Midbrain (tissue), 1 donor: ENCODE measurements at regions not wholly inside any gene's neighbourhood (a gene's known extent, or its start where the extent isn't known, plus 50 kb on each side); places are given as distances from the start of the nearest gene placed in this dataset.
"Not testable (repeated sequence)": the region's sequence is repeated elsewhere in the genome, so short reads cannot be mapped to it uniquely, and the experiment has no call there.

Experiments used
- DNase-seq: peaks from one replicate; lab custom pipeline; 2025; lab: John Stamatoyannopoulos, UW

DNA sequence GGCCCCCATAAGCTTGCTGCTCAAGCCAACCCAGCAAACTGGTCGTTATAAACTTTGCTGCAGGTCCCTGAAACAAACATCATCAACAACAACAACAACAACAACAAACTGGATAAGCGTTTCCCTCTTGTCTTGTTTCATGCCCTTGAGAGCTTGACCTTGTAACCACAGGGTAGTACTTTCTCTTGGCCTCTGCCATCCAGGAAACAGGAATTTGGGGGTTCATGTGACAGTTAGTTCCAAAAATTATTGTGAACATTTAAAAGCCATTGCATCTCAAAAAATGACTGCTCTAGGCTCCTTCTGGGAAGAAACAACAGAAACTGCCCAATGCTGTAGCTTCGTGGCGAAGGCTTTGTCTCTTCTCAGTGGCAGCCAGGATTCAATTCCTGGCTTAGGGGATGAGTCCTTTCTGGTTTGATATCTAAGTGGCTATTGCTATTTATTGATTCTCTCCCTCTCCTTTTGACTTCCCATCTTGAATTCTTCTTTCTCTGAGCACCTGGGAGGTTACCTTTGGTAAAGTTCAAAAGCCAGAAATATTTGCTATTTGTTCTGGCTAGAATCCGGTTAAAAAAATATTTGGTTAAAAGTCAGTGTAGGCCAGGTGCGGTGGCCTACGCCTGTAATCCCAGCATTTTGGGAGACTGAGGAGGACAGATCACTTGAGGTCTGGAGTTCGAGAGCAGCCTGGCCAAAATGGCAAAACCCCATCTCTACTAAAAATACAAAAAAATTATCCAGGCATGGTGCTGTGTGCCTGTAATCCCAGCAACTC lies 52.0 kb upstream of the CPM start:
- no peak for DNase-seq

DNA sequence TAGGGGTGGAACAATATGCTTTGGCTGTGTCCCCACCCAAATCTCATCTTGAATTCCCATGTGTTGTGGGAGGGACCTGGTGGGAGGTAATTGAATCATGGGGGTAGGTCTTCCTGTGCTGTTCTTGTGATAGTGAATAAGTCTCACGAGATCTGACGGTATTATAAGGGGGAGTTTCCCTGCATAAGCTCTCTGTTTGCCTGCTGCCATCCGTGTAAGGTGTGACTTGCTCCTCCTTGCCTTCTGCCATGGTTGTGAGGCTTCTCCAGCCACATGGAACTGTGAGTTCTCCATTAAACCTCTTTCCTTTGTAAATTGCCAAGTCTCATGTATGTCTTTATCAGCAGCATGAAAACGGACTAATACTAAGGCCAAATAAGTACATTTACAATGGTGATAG lies 64.6 kb upstream of the CPM start:
- not testable (repeated sequence) for DNase-seq

DNA sequence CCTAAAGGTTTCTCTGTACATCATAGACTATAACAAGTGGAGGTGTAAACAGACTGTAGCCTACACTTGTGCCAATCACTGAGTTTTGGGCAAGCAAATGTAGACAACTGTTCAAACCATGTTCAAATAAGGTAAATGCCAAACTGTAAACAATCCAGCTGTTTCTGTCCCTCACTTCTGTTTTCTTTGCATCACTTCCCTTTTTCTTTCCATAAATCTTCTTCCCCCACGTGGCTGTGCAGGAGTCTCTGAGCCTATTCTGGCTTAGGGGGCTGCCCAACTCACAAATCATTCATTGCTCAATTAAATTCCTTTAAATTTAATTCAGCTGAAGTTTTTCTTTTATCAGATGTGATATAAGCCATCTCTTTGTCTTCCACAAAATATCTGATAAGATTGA lies 65.1 kb upstream of the CPM start:
- DNase-seq, result no peak

DNA sequence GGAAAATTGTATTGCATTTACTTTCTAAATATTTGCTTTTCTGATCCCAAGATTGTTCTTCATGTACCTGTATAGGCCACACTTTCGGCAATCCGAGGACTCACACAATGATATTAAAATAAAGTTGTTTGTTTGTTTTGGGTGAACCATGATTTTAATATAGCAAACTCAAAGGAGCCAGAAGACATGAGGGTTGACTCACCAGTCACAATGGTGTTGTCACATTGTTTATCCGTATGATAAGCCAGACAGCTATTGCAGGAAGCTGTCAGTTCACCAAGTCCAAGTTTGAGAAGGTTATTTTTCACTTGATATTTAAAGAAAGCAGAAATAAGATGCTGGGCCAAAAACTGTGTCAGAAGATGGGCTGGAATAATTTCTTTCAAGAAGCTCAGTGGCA lies 67.1 kb upstream of the CPM start:
- DNase-seq, result no peak

DNA sequence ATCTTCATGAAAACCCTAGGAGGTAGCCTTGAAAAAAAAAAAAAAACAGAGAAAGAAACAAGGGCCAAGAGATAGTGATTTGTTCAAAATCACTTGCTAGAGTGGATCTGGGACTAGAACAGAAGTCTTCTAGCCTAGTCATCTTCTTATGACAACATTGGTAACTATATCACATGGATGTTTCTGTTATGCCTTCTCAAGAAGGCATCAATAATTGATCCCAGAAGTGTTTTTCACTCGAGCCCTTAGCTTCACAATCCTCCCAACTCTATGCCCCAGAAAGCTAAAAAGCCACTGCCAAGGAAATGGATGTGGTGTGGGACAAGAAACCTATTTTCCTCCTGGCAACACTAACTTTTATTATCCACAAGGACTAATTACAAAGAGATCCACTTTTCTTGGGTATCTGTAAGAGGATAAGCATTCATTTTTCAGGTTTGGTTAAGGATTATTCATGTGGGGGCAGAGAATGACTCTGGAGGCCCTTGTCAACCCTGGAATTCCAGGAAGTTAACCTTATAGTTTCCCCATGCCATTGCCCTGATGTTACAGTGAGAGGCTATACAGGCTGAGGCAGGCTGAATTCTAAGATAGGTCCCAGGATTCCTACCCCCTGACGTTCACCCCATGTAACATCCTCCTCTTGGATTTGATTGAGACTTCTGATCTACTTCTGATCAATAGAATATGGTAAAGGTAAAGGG lies 67.7 kb upstream of the CPM start:
- no peak for DNase-seq

DNA sequence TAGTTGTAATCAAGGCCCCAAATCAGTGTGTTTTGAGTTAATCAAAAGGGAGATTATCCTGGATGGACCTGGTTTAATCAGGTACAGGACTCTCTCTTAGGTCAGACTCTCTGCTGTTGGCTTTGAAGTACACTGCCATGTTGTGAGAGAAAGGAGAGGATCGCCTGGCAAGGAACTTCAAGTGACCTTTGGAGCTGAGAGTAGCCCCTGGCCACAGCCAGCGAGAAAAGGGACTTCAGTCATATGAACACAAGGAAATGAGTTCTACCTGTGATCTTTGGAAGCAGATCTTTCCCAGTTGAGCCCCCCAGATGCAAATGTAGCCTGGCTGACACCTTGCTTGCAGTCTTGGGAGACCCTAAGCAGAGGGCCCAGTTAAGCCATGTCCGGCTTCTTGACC lies 68.3 kb upstream of the CPM start:
- DNase-seq, result no peak

DNA sequence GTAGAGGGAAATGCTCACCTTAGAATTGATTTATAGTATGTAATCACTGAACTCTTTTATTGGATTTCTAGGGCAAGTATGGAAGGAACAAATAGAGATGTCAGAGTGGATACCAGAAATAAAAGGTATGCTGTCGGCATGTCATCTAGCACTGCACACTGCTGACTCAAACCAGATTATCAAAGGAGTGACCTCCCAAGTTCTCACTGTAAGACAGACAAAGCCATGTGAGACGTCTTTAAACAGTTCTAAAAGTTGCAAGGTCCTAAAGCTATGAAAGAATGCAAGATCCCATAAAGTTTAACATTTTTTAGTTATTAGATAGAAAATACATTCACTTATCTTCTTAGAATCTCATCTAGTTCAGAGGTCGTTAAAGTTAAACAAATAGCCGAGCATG lies 70.0 kb upstream of the CPM start:
- no peak for DNase-seq

DNA sequence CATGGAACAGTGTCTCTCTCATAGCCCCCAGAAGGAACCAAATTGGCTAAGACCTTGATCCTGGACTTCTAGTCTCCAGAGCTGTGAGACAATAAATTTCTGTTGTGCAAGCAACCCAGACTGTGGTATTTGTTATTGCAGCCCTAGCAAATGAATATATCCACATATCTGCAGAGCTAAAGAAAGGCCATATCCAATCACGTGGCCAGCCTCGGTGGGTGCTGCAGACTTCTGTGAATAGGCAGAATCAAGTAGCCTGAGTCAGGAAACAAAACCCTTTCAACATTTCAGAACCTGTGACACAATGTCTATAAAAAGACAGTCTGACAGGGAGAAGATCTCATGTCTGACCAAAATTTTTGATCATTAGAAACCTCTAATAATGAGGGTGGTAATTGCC lies 71.0 kb upstream of the CPM start:
- DNase-seq, result no peak

DNA sequence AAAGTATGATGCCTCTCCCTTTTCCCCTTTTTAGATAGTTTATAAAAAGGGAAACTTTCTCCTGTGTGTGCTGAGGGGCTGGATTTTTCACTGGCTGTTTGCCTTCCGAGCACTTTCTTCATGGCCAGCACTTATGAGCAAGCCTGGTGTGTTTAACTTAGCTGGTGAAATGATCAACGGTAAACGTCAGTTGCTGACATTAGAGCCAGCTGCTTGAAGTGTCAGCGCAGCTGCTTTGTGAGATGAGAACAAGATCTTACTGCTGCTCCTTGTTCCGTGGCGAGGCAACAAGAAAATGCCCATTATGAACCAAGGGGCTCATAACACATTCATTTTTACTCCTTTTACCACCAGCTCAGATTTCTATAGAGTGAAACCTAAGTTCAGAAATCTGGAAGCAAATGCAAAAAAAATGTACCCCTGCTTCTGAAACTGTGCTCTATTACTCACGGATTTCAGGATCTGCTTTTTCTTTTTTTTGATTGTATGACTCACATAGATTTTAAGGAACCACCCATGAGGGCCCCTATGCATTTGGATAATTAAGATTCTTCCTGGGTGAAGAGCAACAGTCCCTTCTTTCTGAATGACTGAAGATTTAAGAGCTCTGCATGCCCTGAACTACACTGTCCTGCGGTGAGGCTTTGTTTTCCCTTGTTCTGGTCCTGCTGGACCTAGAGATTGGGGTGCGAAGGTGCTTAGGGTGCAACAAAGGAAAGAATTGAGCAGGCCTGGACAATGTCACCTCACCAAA lies 74.3 kb upstream of the CPM start:
- no peak for DNase-seq

DNA sequence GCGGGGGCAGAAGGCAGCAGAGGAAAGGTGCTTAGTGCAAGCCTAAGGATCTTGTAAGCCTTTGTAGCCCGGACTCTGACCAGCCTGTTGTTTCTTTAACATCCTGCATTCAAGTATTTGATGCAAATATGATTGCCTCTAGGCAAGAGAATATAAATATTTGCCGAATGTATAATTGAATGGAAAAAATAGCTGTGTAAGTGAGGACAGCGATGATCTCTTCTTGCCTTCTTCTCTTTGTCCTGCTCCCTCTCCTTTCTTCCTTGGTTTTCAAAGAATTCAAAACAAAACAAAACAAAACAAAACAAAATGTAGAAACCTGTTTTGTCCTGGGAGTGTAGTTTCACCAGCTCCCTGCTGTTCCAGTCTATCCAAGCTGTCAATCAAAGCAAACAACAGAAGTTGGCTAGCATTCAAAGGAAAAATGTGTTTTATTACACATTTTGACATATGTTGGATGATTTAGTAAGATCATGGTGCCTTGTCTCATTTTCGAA lies 74.9 kb upstream of the CPM start:
- DNase-seq, result no peak

DNA sequence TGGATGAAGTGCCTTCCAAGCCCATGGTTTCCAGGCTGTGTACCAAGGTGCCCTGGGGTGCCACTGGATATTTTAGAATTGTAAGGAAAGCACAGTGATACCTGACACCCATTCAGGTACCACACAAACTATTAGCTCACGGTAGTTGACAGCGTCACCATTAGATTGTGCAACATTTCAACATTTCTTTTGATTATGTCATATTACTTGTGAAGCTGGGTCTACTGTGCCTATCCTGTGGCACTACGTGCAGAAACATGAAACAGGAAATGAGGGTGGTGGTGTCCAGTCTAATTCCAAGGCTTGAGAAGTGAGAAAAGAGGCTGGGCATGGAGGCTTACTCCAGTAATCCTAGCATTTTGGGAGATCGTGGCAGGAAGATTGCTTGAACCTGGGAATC lies 75.5 kb upstream of the CPM start:
- no peak for DNase-seq

DNA sequence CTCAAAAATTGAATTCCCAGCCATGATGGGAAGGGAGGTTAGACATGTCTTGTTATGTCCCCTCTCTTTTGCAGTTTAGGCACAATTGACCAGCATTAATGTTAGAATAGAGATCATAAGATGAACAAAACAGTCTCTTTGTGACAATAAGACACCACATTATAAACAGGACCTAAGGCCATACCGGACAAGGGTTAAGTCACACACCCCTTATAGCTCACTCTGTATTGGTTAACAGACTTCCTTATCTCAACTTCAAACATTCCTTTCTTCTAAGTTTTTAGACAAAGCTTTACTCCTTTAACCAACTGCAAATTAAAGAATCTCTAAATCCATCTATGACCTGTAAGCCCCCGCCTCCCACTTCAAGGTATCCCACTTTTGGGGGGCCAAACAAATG lies 81.1 kb upstream of the CPM start:
- DNase-seq, result no peak

DNA sequence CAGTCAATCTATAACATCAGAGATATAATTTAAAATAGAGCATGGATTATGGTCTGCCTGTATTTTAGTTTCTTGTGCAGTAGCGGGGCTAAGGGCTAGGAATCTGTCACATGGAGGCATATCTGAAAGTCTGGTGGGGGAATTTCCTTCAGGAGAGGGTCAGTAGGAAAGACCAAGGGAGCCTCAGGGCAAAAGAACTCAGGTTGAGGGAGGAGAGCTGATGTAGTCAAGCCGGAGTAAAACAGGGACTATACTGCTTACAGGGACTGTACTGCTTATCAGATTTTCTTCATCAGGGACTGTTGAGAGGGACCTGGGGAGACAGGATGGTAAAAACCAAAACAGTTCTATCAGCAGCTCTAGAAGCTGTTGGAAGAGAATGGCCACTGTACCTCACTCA lies 82.0 kb upstream of the CPM start:
- DNase-seq, result no peak

DNA sequence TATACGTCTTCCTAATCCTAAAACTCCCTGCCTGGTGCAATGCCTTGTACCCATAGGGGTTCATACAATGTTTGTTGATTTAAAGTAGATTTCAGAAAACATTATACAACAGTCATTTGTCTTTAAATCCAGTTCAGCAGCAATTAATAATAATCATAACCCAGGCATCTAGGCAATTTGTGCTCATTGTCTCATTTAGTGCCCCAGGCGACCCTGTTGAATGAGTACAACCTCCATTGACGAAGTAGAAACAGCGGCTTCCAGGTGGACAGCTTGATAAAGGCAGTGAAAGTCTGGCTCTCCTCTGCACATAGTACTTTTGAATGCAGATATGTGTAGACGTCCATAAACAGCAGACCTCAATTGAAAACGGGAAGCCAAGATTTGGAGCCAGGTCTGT lies 82.9 kb upstream of the CPM start:
- no peak for DNase-seq

DNA sequence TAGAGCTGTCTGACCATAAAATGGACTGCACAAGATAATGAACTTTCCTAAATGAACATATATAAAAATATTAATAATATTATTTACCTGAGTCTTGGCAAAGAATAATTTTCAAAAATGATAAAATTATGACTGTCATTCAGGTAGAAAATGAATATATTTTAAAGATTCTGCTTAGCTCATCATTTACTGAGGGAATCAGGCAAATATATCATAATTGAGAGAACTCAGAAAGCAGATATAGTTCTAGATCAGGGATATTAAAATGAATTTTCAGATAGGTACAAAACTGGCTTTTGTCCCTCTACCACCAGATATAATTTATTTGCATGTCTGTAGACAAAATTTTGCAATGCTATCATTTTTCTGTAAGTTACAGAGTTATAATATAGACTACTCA lies 86.1 kb upstream of the CPM start:
- no peak for DNase-seq

DNA sequence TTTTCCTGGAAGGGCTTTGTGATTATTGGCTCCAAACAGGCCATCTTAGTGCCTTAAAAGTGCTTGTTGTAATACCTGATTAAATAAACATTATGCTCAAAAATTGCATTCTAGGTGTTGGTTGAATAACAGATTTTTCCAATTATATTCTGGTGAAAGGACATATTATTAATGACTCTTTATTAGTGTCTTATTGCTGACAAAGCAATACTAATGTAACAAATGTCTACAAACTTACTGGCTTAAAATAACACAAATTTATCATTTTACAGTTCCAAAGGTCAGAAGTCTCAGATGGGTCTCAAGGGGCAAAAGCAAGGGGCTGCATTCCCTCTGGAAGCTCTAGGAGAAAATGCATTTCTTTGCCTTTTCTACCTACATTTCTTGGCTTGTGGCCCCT lies 86.9 kb upstream of the CPM start:
- DNase-seq, result no peak

DNA sequence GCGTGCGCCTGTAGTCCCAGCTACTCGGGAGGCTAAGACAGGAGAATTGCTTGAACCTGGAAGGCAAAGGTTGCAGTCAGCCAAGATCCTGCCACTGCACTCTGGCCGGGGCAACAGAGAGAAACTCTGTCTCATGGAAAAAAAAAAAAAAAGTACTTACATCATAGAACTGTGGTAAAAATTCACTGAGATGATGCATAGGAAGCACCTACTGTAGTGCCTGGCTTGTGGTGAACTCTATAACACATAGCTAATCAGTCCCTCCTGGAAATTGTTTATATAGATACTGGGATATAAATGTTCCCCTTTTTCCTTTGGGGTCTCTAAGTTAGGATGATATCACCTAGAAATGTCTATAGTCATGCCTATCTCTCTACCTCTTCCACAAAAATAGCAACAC lies 89.7 kb upstream of the CPM start:
- DNase-seq, result no peak

DNA sequence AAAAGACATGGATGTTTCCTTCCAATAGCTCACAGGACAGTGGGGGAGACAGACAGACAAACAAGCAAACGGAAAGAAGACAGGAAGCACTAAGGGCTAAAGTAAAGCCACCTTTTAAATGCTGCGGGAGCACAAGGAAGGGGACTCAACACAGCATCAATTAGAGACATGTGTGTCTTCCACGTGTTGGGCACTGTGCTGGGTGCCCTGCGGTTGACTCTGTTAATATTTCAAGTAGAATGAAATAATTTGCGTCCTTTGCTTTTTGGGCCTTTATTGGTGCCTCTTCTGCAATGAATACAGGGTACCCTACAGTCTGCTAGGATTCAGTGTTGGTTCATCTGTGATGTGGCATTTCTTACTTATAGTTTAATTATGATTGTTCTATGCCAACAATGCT lies 90.9 kb upstream of the CPM start:
- DNase-seq, result no peak

DNA sequence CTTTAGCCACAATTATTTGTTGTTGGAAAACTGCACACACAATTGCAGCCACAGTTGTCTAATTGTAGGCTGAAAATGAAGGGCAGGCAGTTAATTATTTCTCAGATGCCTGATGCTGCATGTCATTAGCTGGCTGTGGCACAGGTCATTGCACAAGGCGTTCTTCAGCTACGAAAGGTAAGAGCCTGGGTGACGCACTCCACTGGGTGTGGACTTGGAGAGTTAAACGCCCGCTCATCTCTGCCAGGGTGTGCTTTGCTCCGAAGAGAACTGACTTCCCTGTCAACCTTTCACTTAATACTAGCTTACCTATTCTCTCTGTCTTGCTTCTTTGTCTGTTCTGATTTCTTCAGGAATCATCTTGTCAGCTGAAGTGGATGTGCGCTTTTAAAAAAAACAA lies 91.4 kb upstream of the CPM start:
- no peak for DNase-seq

DNA sequence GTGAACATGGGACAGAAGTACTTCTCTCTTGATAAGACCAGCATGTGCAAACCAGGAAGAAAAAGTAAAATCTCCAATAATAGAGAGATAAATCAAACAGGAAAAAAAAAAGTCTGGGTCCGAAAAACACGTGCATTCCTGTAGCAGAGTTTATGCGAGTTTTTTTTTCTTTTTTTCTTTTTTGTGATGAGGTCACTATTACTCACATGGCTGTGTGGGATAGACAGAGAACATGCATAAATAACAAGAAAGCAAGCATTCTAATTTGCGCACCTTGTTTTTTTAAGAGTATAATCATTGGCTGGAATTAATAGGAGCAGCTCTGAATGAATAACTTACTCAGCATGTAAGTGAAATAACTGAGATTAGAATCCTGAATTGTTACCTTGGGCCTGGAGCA lies 91.9 kb upstream of the CPM start:
- DNase-seq, result no peak

DNA sequence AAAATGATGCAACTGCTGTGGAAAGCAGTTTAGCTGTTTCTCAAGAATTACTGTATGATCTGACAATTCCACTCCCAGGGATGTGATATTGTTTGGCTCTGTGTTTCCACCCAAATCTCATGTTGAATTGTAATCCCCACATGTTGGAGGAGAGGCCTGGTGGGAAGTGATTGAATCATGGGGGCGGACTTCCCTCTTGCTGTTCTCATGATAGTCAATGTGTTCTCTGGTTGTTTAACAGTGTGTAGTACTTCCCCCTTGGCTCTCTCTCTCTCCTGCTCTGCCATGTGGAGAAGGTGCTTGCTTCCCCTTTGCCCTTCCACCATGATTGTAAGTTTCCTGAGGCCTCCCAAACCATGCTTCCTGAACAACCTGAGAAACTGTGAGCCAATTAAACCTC lies 93.4 kb upstream of the CPM start:
- no peak for DNase-seq

DNA sequence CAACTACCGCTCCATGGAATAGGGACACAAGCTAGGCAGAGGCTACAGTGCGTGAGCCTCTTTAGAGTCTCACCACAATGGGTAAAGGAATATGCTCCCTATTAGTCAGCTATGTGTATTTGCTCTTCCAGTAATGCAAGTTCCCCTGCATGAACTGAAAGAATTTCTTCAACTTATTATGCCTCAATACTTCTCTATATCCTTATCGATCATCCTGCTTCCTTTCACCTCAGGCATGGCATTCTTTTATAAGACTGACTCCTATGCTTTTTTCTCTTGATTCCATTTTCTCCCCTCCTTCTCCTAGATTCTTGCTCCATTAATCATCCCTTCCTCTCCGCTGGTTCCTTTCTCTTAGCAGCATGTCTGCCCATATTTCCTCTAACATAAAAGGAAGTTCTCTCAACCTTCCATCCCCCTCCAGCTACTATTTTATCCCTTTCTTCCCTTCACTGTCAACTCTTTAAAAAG lies 94.5 kb upstream of the CPM start:
- no peak for DNase-seq
